Thoracic aorta (tissue), 2 donors: ENCODE measurements at regions not wholly inside any gene's neighbourhood (a gene's known extent, or its start where the extent isn't known, plus 50 kb on each side); places are given as distances from the start of the nearest gene placed in this dataset.

Experiments
- ATAC-seq: fragments of 150-250 bp; one replicate; pipeline ENCODE4 v1.8.0; 2017; ENCODE audit warnings: low read depth; ENCODE audit not compliant: insufficient number of reproducible peaks, low FRiP score
- DNase-seq: peaks from one replicate; pipeline ENCODE4 v3.0.0-alpha.2; 2020; ENCODE audit warnings: low spot score
- H3K27ac ChIP-seq, 2 donors: fragments of 200-600 bp; sonication (generic); 1 replicate in 1 of 2; 2 replicates in 1 of 2; pipeline ENCODE4 v1.5.1; 2016; ENCODE audit warnings: mild to moderate bottlenecking in 2 of 2, moderate library complexity in 2 of 2
- H3K27me3 ChIP-seq: fragments of 200-600 bp; sonication (generic); replicated peaks from 2 replicates; pipeline ENCODE4 v1.6.0; 2016; ENCODE audit warnings: mild to moderate bottlenecking; ENCODE audit not compliant: insufficient read depth
- H3K36me3 ChIP-seq: fragments of 200-600 bp; sonication (generic); one replicate; pipeline ENCODE4 v1.5.1; 2016
- H3K4me1 ChIP-seq, 2 donors: fragments of 200-600 bp; sonication (generic); 1 replicate in 1 of 2; 2 replicates in 1 of 2; pipeline versions ENCODE4 v1.5.1 to v1.6.0; 2016; ENCODE audit warnings: low read depth in 2 of 2, mild to moderate bottlenecking in 1 of 2; ENCODE audit not compliant: control insufficient read depth in 1 of 2
- H3K4me3 ChIP-seq: fragments of 200-600 bp; sonication (generic); 2 replicates; pipeline ENCODE4 v1.5.1; 2016; ENCODE audit warnings: mild to moderate bottlenecking
- H3K9me3 ChIP-seq: fragments of 200-600 bp; sonication (generic); 2 replicates; pipeline ENCODE4 v1.5.1; 2016
- CTCF ChIP-seq: fragments of 200-600 bp; sonication (generic); IDR thresholded peaks from one replicate; pipeline ENCODE4 v1.5.1; 2019; ENCODE audit warnings: antibody characterized with exemption

GRCh38 chr2:175575346-175576258 is 394.1 kb upstream of the ATP5MC3 start:
- ATAC-seq = no peak
- Histone ChIP-seq H3K27ac (no peak overlapping the region), H3K4me3 (no peak overlapping the region), H3K27me3 (no peaks in the 10 kb centered on the region), H3K9me3 (no peaks in the 10 kb centered on the region), H3K4me1 (no peaks in the 10 kb centered on the region), H3K36me3 (no peaks in the 10 kb centered on the region)
- no peak for TF ChIP-seq CTCF
- no peak for DNase-seq

GRCh38 chr2:175574069-175574468 is 392.6 kb upstream of the ATP5MC3 start:
- Histone ChIP-seq H3K36me3 (no peaks in the 10 kb centered on the region), H3K4me1 (no peaks in the 10 kb centered on the region), H3K27ac (no peak overlapping the region), H3K4me3 (no peak overlapping the region), H3K27me3 (no peaks in the 10 kb centered on the region), H3K9me3 (no peaks in the 10 kb centered on the region)
- TF ChIP-seq CTCF = no peak
- ATAC-seq (no peak), DNase-seq (no peak)

- DNase-seq (no peak), ATAC-seq (no peak)
- H3K27ac ChIP-seq = no peak overlapping the region
- H3K27me3 ChIP-seq = no peaks in the 10 kb centered on the region
- TF ChIP-seq CTCF = no peak
- H3K4me3 ChIP-seq = no peak overlapping the region
- no peaks in the 10 kb centered on the region for H3K9me3 ChIP-seq
- H3K4me1 ChIP-seq = no peaks in the 10 kb centered on the region
- no peaks in the 10 kb centered on the region for H3K36me3 ChIP-seq
Observed at GRCh38 chr2:175571078-175571653, 389.7 kb upstream of the ATP5MC3 start.

- H3K27ac ChIP-seq = no peak overlapping the region
- H3K27me3 ChIP-seq = no peaks in the 10 kb centered on the region
- DNase-seq (no peak), ATAC-seq (no peak)
- H3K9me3 ChIP-seq = no peaks in the 10 kb centered on the region
- no peaks in the 10 kb centered on the region for H3K36me3 ChIP-seq
- no peak overlapping the region for H3K4me3 ChIP-seq
- no peak for TF ChIP-seq CTCF
- no peaks in the 10 kb centered on the region for H3K4me1 ChIP-seq
Observed at GRCh38 chr2:175568109-175568730, 386.7 kb upstream of the ATP5MC3 start.

- Histone ChIP-seq H3K27me3 (no peaks in the 10 kb centered on the region), H3K36me3 (no peaks in the 10 kb centered on the region), H3K27ac (no peak overlapping the region), H3K4me3 (no peak overlapping the region), H3K4me1 (no peaks in the 10 kb centered on the region), H3K9me3 (no peaks in the 10 kb centered on the region)
- DNase-seq (no peak), ATAC-seq (no peak)
- no peak for TF ChIP-seq CTCF
Observed at GRCh38 chr2:175567435-175568061, 386.0 kb upstream of the ATP5MC3 start.
